NT2/D1 (cell line): ENCODE measurements at regions not wholly inside any gene's neighbourhood (a gene's known extent, or its start where the extent isn't known, plus 50 kb on each side); places are given as distances from the start of the nearest gene placed in this dataset.

Source experiments
- YY1 ChIP-seq: IDR thresholded peaks from 2 replicates; pipeline ENCODE4 v1.6.1; 2011; ENCODE audit not compliant: insufficient read length, insufficient read depth
- ZNF274 ChIP-seq: IDR thresholded peaks from 2 replicates; pipeline ENCODE4 v1.6.1; 2011; ENCODE audit warnings: mild to moderate bottlenecking, low read depth, low read length

GRCh38 chr3:163523375-163523774 lies 1554.9 kb downstream of the SI start:
- TF ChIP-seq ZNF274: no peak
- TF ChIP-seq YY1: no peak
